Kidney (tissue), 13 donors: ENCODE measurements at regions not wholly inside any gene's neighbourhood (a gene's known extent, or its start where the extent isn't known, plus 50 kb on each side); places are given as distances from the start of the nearest gene placed in this dataset.
A peak's percentile ranks its signal among the peaks of the same experiment; 100 is the strongest.

ENCODE experiments used
- DNase-seq, 5 donors: peaks; one replicate each; pipeline ENCODE4 v3.0.0-alpha.2; 2013 to 2020
- FAIRE-seq: peaks from 2 replicates; lab custom pipeline; 2012; peaks lifted over from hg19 to GRCh38; lab: Jason Lieb, UNC
- H3K27ac ChIP-seq, 2 donors: one replicate each; pipeline ENCODE4 v1.7.0; 2013; ENCODE audit warnings: low read depth in 2 of 2, low read length in 2 of 2, inconsistent platforms in 1 of 2
- H3K27me3 ChIP-seq: one replicate; pipeline ENCODE4 v1.7.1; 2013; ENCODE audit warnings: low read length, inconsistent platforms; ENCODE audit not compliant: control insufficient read depth, insufficient read depth
- H3K36me3 ChIP-seq, 3 donors: one replicate each; pipeline versions ENCODE4 v1.7.0 to v1.7.1; 2013; ENCODE audit warnings: low read length in 3 of 3, control low read depth in 1 of 3, inconsistent platforms in 1 of 3; ENCODE audit not compliant: insufficient read depth in 3 of 3, control insufficient read depth in 2 of 3
- H3K4me1 ChIP-seq, 3 donors: one replicate each; pipeline versions ENCODE4 v1.7.0 to v1.7.1; 2013; ENCODE audit warnings: low read length in 3 of 3, inconsistent platforms in 1 of 3, low read depth in 1 of 3; ENCODE audit not compliant: control insufficient read depth in 2 of 3, insufficient read depth in 2 of 3
- H3K4me3 ChIP-seq, 3 donors: one replicate each; pipeline versions ENCODE4 v1.7.0 to v1.8.1; 2013; ENCODE audit warnings: low read length in 3 of 3, control low read depth in 1 of 3, inconsistent platforms in 1 of 3
- H3K9ac ChIP-seq, 3 donors: one replicate each; pipeline versions ENCODE4 v1.7.0 to v1.7.1; 2013; ENCODE audit warnings: low read length in 3 of 3, control low read depth in 1 of 3, inconsistent platforms in 1 of 3
- H3K9me3 ChIP-seq, 3 donors: one replicate each; pipeline versions ENCODE4 v1.7.0 to v1.7.1; 2013; ENCODE audit warnings: low read length in 3 of 3, control low read depth in 1 of 3, inconsistent platforms in 1 of 3; ENCODE audit not compliant: control insufficient read depth in 2 of 3, insufficient read depth in 1 of 3
- intact Hi-C: fragments of 100-400 bp; cut with DNase I; formaldehyde crosslinking; loops from one replicate; pipeline ENCODE4 v1.11.1; 2022
- TF ChIP-seq, protein P1 (sequence below): IDR thresholded peaks from 3 replicates; pipeline ENCODE4 v1.5.1; 2012; ENCODE audit warnings: mild to moderate bottlenecking, moderate library complexity, borderline replicate concordance; ENCODE audit not compliant: insufficient read depth; ENCODE audit errors: extremely low read depth
- donor health status: control.
- donor health status: control.
- donor health status: control.
- donor health status: control.
- donor health status: control.
- donor health status: DM: yes; HTN: yes; CAD: no.
- donor health status: Normal renal cell carcinoma (clear cell type).

DNA sequence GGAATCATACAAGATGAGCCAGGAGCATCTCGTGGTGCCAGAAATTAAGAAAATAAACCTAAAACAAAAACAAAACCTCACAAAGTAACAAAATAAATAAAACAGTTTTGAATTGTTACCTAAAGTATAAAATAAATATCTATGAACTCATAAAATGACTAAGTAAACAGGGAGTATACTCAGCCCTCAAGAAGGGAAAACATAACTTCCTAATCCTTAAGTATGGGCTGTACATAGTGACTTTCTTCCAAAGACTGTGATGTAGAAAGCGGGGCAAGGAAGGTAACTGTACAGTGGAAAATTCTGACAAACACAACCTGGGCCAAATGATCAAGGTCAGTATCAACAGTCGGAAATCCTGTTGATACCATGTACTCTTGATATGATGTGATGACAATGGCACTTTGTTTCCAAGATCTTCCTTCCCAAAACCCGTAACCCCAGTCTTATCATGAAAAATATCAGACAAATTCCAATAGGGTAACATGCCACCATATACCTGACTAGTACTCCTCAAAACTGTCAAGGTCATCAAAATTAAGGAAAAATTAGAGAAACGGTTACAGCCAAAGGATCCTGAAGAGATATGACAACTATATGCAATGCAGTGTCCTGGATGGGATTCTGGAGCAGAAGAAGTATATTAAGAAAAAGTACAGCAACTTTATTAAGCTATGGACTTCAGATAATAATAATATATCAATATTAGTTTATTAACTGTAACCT, 76.0 kb upstream of the XIRP2 start:
- Histone ChIP-seq H3K27ac (no peak overlapping the region), H3K27me3 (no peaks in the 10 kb centered on the region), H3K9ac (no peak overlapping the region), H3K9me3 (no peaks in the 10 kb centered on the region), H3K36me3 (no peaks in the 10 kb centered on the region), H3K4me3 (no peak overlapping the region), H3K4me1 (no peaks in the 10 kb centered on the region)
- FAIRE-seq (no peak), DNase-seq (no peak)
- TF ChIP-seq, protein P1, sequence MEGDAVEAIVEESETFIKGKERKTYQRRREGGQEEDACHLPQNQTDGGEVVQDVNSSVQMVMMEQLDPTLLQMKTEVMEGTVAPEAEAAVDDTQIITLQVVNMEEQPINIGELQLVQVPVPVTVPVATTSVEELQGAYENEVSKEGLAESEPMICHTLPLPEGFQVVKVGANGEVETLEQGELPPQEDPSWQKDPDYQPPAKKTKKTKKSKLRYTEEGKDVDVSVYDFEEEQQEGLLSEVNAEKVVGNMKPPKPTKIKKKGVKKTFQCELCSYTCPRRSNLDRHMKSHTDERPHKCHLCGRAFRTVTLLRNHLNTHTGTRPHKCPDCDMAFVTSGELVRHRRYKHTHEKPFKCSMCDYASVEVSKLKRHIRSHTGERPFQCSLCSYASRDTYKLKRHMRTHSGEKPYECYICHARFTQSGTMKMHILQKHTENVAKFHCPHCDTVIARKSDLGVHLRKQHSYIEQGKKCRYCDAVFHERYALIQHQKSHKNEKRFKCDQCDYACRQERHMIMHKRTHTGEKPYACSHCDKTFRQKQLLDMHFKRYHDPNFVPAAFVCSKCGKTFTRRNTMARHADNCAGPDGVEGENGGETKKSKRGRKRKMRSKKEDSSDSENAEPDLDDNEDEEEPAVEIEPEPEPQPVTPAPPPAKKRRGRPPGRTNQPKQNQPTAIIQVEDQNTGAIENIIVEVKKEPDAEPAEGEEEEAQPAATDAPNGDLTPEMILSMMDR, result no peak
- intact Hi-C loops, result no loop called here

DNA sequence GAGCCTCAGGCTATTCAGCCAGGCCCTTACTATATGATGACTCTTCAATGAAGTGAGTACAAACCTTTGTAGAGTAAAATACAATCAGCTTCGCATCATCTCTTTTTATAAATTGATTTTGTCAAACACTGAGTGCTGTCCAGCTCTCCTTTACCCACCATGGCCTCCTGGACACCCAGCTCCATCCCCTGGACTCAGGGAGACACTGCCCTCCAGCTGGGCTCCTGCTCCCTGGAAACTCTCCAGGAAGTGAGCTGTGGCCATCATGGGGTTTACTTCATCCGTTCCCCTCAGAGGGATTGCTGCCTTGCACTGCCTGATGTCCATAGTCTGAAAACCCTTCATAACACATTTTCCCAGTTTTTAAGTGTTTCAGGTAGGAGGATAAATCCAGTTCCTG, 82.5 kb upstream of the XIRP2 start:
- no peaks in the 10 kb centered on the region for H3K36me3 ChIP-seq
- no peak overlapping the region for H3K4me3 ChIP-seq
- H3K27me3 ChIP-seq, result no peaks in the 10 kb centered on the region
- H3K27ac ChIP-seq, result no peak overlapping the region
- H3K4me1 ChIP-seq, result peaks cover 0 to 2% (median 0%) of the 10 kb centered on the region in 3 donors
- intact Hi-C loops, result no loop called here
- DNase-seq, result no peak
- H3K9ac ChIP-seq, result no peak overlapping the region
- H3K9me3 ChIP-seq, result no peaks in the 10 kb centered on the region
- TF ChIP-seq, protein P1, result no peak
- no peak for FAIRE-seq

DNA sequence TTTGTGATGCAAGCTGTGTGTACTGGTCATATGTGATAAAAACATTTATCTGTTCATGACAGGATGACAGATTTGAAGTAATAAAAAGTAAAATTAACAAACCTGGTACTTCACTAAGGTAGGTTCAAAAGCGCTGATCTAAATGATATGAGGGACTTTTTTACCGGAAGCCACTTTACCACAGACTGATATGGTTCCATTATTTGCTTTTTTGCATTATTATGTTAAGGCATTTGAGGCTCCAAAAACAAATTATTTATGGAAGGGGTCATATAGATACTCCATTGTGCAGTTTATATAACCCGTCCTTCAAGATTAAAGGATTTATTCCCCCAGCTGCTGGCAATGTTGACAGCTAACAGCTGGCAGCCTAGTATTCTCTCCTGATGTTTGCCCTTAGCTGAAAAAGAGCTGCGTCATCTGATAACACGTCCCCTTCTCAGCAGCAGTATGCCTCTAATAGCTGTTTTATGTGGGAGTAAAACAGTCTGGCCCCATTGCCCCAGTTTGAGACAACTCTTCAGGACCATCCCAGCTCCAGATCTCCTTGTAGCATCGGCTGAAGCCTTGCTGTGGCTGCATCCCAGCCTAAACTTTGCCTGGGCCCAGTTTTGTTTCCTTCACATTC, 84.8 kb upstream of the XIRP2 start:
- Histone ChIP-seq H3K9ac (no peak overlapping the region), H3K27ac (no peak overlapping the region), H3K27me3 (no peaks in the 10 kb centered on the region), H3K4me3 (no peak overlapping the region), H3K9me3 (no peaks in the 10 kb centered on the region), H3K36me3 (no peaks in the 10 kb centered on the region), H3K4me1 (peaks cover 0 to 2% (median 0%) of the 10 kb centered on the region in 3 donors)
- TF ChIP-seq, protein P1, result no peak
- intact Hi-C loops, result no loop called here
- DNase-seq (peak in 3 of 5 donors; percentile 36 to 75 (median 46)), FAIRE-seq (no peak)
